HepG2 (cell line): ENCODE measurements at regions not wholly inside any gene's neighbourhood (a gene's known extent, or its start where the extent isn't known, plus 50 kb on each side); places are given as distances from the start of the nearest gene placed in this dataset.

ENCODE experiments used
- ATAC-seq: fragments of 200-7000 bp; cut with Tn5 transposase; 3 replicates; pipeline ENCODE4 v1.9.1; 2020; ENCODE audit warnings: mild to moderate bottlenecking, moderate library complexity
- BruUV-seq: library from RNA; stranded (reverse); fragments of 400-500 nt; replicated peaks from 2 replicates; lab custom pipeline; 2021; lab: Mats Ljungman, UMichigan
- CTCF ChIA-PET: fragments of 300-600 bp; formaldehyde crosslinking; extraction: SDS; loops from one replicate; lab custom pipeline; 2021; ENCODE audit warnings: low total read pairs, inconsistent platforms, low intra/inter-chr PET ratio; lab: Yijun Ruan, JAX
- POLR2A ChIA-PET: fragments of 350-600 bp; sonication (Branson Sonifier 250); formaldehyde crosslinking; loops from one replicate; lab custom pipeline; 2020; ENCODE audit warnings: antibody characterized with exemption, inconsistent platforms; lab: Yijun Ruan, JAX
- DNase-seq: peaks from one replicate; pipeline ENCODE4 v3.0.0-alpha.2; 2015; ENCODE audit warnings: low spot score
- FAIRE-seq: peaks from 3 replicates; lab custom pipeline; 2011; peaks lifted over from hg19 to GRCh38; lab: Jason Lieb, UNC
- H2AFZ ChIP-seq: one replicate; pipeline ENCODE4 v1.6.1; 2011; ENCODE audit warnings: low read length, inconsistent platforms
- H3K27ac ChIP-seq: fragments of 300-600 bp; 3 replicates; pipeline ENCODE4 v1.8.0; 2011; ENCODE audit warnings: mixed run types, mild to moderate bottlenecking, mixed read lengths, low read length, inconsistent platforms; ENCODE audit not compliant: insufficient read depth; ENCODE audit errors: extremely low read length
- H3K27me3 ChIP-seq, 2 experiments: fragments of 200-600 bp in 1 of 2; 2 replicates in 1 of 2; 3 replicates in 1 of 2; pipeline versions ENCODE4 v1.6.0 to v1.8.0; 2011; ENCODE audit warnings: low read length in 2 of 2, mild to moderate bottlenecking in 2 of 2, moderate library complexity in 2 of 2, inconsistent platforms in 1 of 2; ENCODE audit not compliant: insufficient read depth in 2 of 2, control insufficient read depth in 1 of 2
- H3K36me3 ChIP-seq, 2 experiments: fragments of 200-600 bp in 1 of 2; replicated peaks in 1 of 2; 2 replicates in 1 of 2; 3 replicates in 1 of 2; pipeline versions ENCODE4 v1.5.1 to v1.8.0; 2011; ENCODE audit warnings: low read length in 2 of 2, inconsistent platforms in 1 of 2; ENCODE audit not compliant: insufficient read depth in 2 of 2, control insufficient read depth in 1 of 2
- H3K4me1 ChIP-seq: 2 replicates; pipeline ENCODE4 v1.5.1; 2012; ENCODE audit warnings: low read length, inconsistent platforms; ENCODE audit not compliant: insufficient read depth
- H3K4me2 ChIP-seq: 2 replicates; pipeline ENCODE4 v1.6.0; 2011; ENCODE audit warnings: low read depth, low read length, inconsistent platforms
- H3K4me3 ChIP-seq, 3 experiments: fragments of 200-600 bp in 1 of 3; sonication (generic), shearing (Covaris generic) in 1 of 3; replicated peaks in 1 of 3; 2 replicates each; pipeline ENCODE4 v1.5.1; 2011 to 2016; ENCODE audit warnings: low read length in 3 of 3, inconsistent platforms in 2 of 3, low read depth in 2 of 3, mild to moderate bottlenecking in 2 of 3, control low read depth in 1 of 3, mixed read lengths in 1 of 3; ENCODE audit not compliant: insufficient read depth in 1 of 3
- H3K79me2 ChIP-seq: one replicate; pipeline ENCODE4 v1.6.1; 2011; ENCODE audit warnings: low read length, inconsistent platforms; ENCODE audit not compliant: insufficient read depth
- H3K9ac ChIP-seq: 2 replicates; pipeline ENCODE4 v1.6.0; 2011; ENCODE audit warnings: mild to moderate bottlenecking, low read depth, low read length, inconsistent platforms; ENCODE audit not compliant: insufficient read depth
- H3K9me3 ChIP-seq: 2 replicates; pipeline ENCODE4 v1.5.1; 2012; ENCODE audit warnings: mild to moderate bottlenecking, low read length
- H4K20me1 ChIP-seq: 2 replicates; pipeline ENCODE4 v1.6.0; 2011; ENCODE audit warnings: inconsistent platforms, mild to moderate bottlenecking, low read length, moderate library complexity; ENCODE audit not compliant: insufficient read depth
- CBFB ChIP-seq: sonication (generic); formaldehyde crosslinking; IDR thresholded peaks from 2 replicates; pipeline ENCODE4 v1.4.0; 2020; ENCODE audit warnings: missing genetic modification reagents
- CREB3 ChIP-seq: sonication (generic); formaldehyde crosslinking; IDR thresholded peaks from 2 replicates; pipeline ENCODE4 v1.5.0; 2020; ENCODE audit warnings: missing genetic modification reagents
- DPF2 ChIP-seq: sonication (generic); formaldehyde crosslinking; IDR thresholded peaks from 2 replicates; pipeline ENCODE4 v1.4.0; 2020; ENCODE audit warnings: mild to moderate bottlenecking, low read depth, missing genetic modification reagents, borderline replicate concordance
- ELF3 ChIP-seq: IDR thresholded peaks from 2 replicates; pipeline ENCODE4 v1.6.1; 2016; ENCODE audit warnings: missing genetic modification reagents, missing compliant biosample characterization
- GATA4 ChIP-seq: sonication (generic); IDR thresholded peaks from 2 replicates; pipeline ENCODE4 v1.6.1; 2016; ENCODE audit warnings: antibody characterized with exemption, low read depth, borderline replicate concordance
- MBD4 ChIP-seq: IDR thresholded peaks from 2 replicates; pipeline ENCODE4 v1.6.1; 2012; ENCODE audit warnings: low read length, inconsistent platforms, borderline replicate concordance
- MEIS2 ChIP-seq: sonication (generic); formaldehyde crosslinking; IDR thresholded peaks from 2 replicates; pipeline ENCODE4 v1.9.0; 2021; ENCODE audit warnings: mild to moderate bottlenecking, missing genetic modification reagents
- RFXAP ChIP-seq: sonication (generic); formaldehyde crosslinking; IDR thresholded peaks from 2 replicates; pipeline ENCODE4 v1.4.0; 2020; ENCODE audit warnings: missing genetic modification reagents, borderline replicate concordance
- SATB2 ChIP-seq: sonication (generic); formaldehyde crosslinking; IDR thresholded peaks from 2 replicates; pipeline ENCODE4 v1.5.0; 2020; ENCODE audit warnings: missing genetic modification reagents
- ZBTB3 ChIP-seq: sonication (generic); formaldehyde crosslinking; IDR thresholded peaks from 2 replicates; pipeline ENCODE4 v1.4.0; 2020; ENCODE audit warnings: low read depth, mild to moderate bottlenecking, moderate library complexity, missing genetic modification reagents, borderline replicate concordance
- ZFP36 ChIP-seq: fragments of 150-350 bp; IDR thresholded peaks from 2 replicates; pipeline ENCODE4 v1.6.1; 2018; ENCODE audit warnings: borderline replicate concordance, low read length, low read depth; ENCODE audit not compliant: partially characterized antibody
- ZNF567 ChIP-seq: sonication (generic); formaldehyde crosslinking; IDR thresholded peaks from 2 replicates; pipeline ENCODE4 v1.8.1; 2023; ENCODE audit warnings: mild to moderate bottlenecking, missing genetic modification reagents, borderline replicate concordance
- ZNF639 ChIP-seq: conservative IDR thresholded peaks from 2 replicates; pipeline ENCODE4 v1.6.1; 2018; ENCODE audit warnings: missing genetic modification reagents
- ZNF777 ChIP-seq: sonication (generic); formaldehyde crosslinking; IDR thresholded peaks from 2 replicates; pipeline ENCODE4 v1.4.0; 2020; ENCODE audit warnings: missing genetic modification reagents
- WGBS: methylation state at CpG from one replicate; pipeline ENCODE4 v1.1.6; 2017; ENCODE audit warnings: low lambda C conversion rate; 5-methylcytosine and 5-hydroxymethylcytosine counted together
- in situ Hi-C: cut with HindIII; loops from 2 replicates; pipeline ENCODE4 v1.10.0; 2017; ENCODE audit warnings: low pct_unique_long_range_greater_than_20kb; ENCODE audit not compliant: extremely low pct_ligation_motif_present
- intact Hi-C: fragments of 100-400 bp; cut with micrococcal nuclease; formaldehyde crosslinking; loops from one replicate; pipeline ENCODE4 v1.10.0; 2022; ENCODE audit not compliant: unreplicated experiment

- POLR2A ChIA-PET, result no interaction called here
- no peak for TF ChIP-seq GATA4
- TF ChIP-seq RFXAP (CRISPR knock-in tag), result no peak
- TF ChIP-seq CBFB (CRISPR knock-in tag), result no peak
- TF ChIP-seq ELF3, result no peak
- no peak for TF ChIP-seq ZFP36
- no peak for TF ChIP-seq ZBTB3
- no peak for TF ChIP-seq MEIS2 (CRISPR knock-in tag)
- TF ChIP-seq ZNF639, result no peak
- no peak for TF ChIP-seq CREB3 (CRISPR knock-in tag)
- no peak for TF ChIP-seq SATB2 (CRISPR knock-in tag)
- no peak for TF ChIP-seq ZNF567 (CRISPR knock-in tag)
- TF ChIP-seq DPF2 (CRISPR knock-in tag), result no peak
- no peak for TF ChIP-seq MBD4
- no peak for TF ChIP-seq ZNF777 (CRISPR knock-in tag)
- TF ChIP-seq, all 625 proteins: peak for 0
- H2AFZ ChIP-seq, result no peak overlapping the region
- no peak for ATAC-seq
- no peaks in the 10 kb centered on the region for H3K27me3 ChIP-seq
- FAIRE-seq, result no peak
- H4K20me1 ChIP-seq, result no peaks in the 10 kb centered on the region
- no peaks in the 10 kb centered on the region for H3K4me1 ChIP-seq
- WGBS, result 0% methylated on average over 1 of the region's 1 CpG
- in situ Hi-C loops, result no loop called here
- H3K9ac ChIP-seq, result no peak overlapping the region
- H3K79me2 ChIP-seq, result no peaks in the 10 kb centered on the region
- no peak for DNase-seq
- CTCF ChIA-PET, result no interaction called here
- intact Hi-C loops, result no loop called here
- no peaks in the 10 kb centered on the region for H3K36me3 ChIP-seq
- no peak overlapping the region for H3K4me2 ChIP-seq
- H3K9me3 ChIP-seq, result peaks cover 70% of the 10 kb centered on the region
- BruUV-seq, result no TSS peak
- H3K27ac ChIP-seq, result no peak overlapping the region
- H3K4me3 ChIP-seq, result no peak overlapping the region
Observed at GRCh38 chr4:10942156-10942555, 257.6 kb upstream of the CLNK start.
